Stimulated activated CD4-positive, alpha-beta T cell treated with anti-CD3 and anti-CD28 coated beads, TNF-alpha, amount 100 ng/mL, for 4 hours (primary cell): ENCODE measurements at regions not wholly inside any gene's neighbourhood (a gene's known extent, or its start where the extent isn't known, plus 50 kb on each side); places are given as distances from the start of the nearest gene placed in this dataset.
A peak's percentile ranks its signal among the peaks of the same experiment; 100 is the strongest.

Experiments
- DNase-seq, 3 experiments: peaks; one replicate each; pipeline ENCODE4 v3.0.0-alpha.2; 2020; ENCODE audit warnings: low read depth in 3 of 3

DNA sequence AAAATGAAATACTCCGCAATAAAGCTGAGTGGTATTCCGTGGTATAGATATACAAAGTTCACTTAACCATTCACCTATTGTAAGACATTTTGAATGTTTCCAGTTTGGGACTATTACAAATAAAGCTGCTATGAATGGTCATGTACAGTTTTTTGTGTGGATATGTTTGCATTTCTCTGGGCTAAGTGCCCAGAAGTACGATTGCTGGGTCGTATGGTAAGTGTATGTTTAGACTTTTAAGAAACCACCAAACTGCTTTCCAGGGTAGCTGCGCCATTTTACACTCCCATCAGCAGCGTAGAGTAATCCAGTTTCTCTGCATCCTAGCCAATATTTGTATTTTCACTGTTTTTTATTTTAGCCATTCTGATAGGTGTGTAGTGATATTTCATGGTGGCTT is 208.4 kb upstream of the TLE3 start:
- DNase-seq = no peak

DNA sequence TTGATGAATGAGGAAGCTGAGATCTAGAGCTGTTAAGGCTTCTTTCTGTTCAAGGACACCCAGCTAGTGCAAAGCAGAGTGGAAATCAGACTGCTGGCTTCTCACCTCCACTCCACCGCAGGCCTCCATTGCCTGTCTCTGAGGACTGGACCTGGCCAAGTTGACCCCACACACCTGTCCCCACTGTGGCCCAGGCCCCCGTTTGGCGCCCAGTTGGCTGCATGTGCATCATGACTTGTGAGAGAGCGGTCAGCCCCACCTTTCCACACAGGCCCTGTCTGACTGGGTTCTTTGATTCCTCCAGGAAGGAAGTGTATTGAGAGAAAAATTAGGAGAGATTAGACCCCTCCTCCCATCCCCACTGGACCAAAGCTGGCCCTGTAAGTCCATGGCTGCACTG is 206.3 kb upstream of the TLE3 start:
- DNase-seq = no peak

GRCh38 chr15:70302360-70302759 is 204.6 kb upstream of the TLE3 start:
- DNase-seq = no peak

- DNase-seq = no peak
Measured at GRCh38 chr15:70301396-70301795, 203.7 kb upstream of the TLE3 start.

- DNase-seq = peak; percentile 20 to 55 (median 28)
Measured at GRCh38 chr15:70299931-70300869, 202.5 kb upstream of the TLE3 start.

DNA sequence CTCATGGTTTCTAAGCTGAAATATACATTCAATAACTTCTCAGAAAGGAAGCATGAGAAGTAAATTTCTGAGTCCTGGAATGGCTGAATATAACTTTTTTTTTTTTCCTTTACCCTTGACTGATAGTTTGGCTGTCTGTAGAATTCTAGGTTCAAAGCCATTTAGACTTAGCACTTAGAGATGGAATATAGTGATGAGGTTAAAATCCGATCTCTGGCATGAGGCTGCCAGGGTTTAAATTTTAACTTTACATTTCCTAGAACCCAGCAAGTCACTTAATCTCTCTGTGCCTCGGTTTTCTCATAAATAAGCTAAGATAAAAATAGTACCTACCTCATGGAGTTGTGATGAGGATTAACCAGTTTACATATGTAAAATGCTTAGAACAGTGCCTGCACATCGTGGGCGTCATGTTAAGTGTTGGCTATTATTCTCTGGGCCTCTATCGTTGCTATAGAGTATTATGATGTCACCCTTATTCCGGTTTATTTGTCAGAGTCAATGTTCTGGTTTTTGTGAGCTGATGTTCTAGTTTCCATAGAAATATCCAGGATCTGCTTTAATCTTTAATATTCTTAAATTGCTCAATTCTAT is 199.8 kb upstream of the TLE3 start:
- DNase-seq = no peak

GRCh38 chr15:70294731-70295305 is 197.1 kb upstream of the TLE3 start:
- DNase-seq = no peak

DNA sequence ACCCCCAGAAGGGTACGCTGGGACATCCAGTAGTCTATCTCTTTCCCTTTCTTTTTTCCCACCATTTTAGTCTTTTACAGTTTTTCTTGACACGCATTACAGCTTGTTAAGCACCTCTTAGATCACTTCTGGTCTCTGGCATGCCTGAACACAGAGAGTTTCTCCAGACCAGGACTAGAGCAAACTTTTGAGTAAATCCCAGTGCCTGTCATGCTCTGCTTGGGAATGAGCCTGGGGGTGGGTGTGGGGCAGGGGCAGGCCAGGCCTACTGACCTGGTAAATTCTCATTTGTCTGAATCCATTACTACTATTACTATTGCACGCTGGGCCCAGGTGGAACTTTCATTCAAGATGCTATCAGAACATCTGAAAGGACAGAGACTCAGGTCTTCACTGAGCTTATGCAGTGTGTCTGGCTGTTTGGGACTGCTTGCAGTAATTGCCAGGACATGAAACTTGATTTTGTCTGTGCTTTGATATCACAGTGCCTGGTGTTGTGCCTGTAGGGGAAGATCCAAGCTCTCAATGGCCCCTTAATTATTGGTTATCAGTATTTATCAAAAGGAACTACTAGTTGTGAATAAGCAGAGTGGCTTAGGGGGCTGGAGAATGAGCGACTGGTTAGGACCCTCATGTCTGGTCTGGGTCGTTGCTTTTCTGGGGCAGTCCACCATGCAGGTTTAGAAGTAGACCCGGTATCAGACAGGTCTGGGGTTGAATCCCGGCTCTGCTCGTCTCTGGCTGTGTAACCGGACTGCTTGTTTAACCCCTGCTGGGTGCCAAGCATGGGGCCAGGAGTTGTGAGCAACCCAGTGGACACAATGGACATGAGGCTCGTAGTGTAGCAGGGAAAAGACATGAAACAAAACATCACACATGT is 196.1 kb upstream of the TLE3 start:
- no peak for DNase-seq

GRCh38 chr15:70293138-70293537 is 195.4 kb upstream of the TLE3 start:
- no peak for DNase-seq

GRCh38 chr15:70292076-70292760 is 194.5 kb upstream of the TLE3 start:
- no peak for DNase-seq

- no peak for DNase-seq
Measured at GRCh38 chr15:70291305-70292075, 193.8 kb upstream of the TLE3 start.

- no peak for DNase-seq
Measured at GRCh38 chr15:70290708-70291107, 193.0 kb upstream of the TLE3 start.

GRCh38 chr15:70289191-70289955 is 191.7 kb upstream of the TLE3 start:
- no peak for DNase-seq

- no peak for DNase-seq
Measured at GRCh38 chr15:70286113-70286806, 188.5 kb upstream of the TLE3 start.

GRCh38 chr15:70284438-70285214 is 186.9 kb upstream of the TLE3 start:
- no peak for DNase-seq

- no peak for DNase-seq
Measured at GRCh38 chr15:70283511-70283910, 185.8 kb upstream of the TLE3 start.

DNA sequence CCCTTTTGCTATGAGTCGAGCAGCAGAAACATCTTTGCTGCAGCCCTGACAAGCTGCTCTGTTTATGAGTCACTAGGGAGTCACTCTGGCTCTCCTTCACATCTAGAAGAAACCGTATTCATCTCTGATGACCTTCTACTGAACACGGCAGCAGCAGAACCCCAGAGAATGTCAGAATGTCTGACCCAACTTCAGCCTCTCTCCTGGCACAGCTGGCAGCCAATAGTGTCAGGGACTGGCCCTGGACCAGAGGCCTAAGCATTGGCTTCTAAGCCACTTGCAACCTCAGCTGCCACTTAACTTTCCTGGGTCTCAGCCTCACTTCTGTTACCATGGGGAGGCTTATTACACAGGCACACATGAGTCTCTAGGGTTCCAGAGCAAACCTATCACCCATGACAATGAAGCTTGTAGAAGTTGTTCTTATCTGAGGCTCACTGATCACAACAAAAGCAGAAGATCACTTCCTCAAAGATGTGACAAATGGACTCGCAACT is 184.1 kb upstream of the TLE3 start:
- no peak for DNase-seq

GRCh38 chr15:70281261-70281810 is 183.6 kb upstream of the TLE3 start:
- DNase-seq = no peak
